Amniotic epithelial cell (primary cell): ENCODE measurements at regions not wholly inside any gene's neighbourhood (a gene's known extent, or its start where the extent isn't known, plus 50 kb on each side); places are given as distances from the start of the nearest gene placed in this dataset.

Experiments used
- DNase-seq: peaks from one replicate; pipeline ENCODE4 v3.0.0-alpha.2; 2010; ENCODE audit warnings: low read depth

DNA sequence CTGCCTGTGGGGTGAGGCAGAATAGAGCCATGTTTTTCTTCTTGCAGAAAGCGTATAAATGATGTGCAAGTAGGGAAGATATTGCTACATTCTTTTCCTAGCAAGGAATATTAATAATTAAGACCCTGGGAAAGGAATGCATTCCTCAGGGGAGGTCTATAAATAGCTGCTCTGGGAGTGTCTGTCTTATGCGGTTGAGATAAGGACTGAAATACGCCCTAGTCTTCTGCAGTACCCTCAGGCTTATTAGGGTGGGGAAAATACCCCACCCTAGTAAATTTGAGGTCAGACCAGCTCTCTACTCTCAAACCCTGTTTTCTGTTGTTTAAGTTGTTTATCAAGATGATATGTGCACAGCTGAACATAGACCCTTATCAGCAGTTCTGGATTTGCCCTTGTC is 155.9 kb upstream of the HMCN1 start:
- peak; percentile 16 for DNase-seq

DNA sequence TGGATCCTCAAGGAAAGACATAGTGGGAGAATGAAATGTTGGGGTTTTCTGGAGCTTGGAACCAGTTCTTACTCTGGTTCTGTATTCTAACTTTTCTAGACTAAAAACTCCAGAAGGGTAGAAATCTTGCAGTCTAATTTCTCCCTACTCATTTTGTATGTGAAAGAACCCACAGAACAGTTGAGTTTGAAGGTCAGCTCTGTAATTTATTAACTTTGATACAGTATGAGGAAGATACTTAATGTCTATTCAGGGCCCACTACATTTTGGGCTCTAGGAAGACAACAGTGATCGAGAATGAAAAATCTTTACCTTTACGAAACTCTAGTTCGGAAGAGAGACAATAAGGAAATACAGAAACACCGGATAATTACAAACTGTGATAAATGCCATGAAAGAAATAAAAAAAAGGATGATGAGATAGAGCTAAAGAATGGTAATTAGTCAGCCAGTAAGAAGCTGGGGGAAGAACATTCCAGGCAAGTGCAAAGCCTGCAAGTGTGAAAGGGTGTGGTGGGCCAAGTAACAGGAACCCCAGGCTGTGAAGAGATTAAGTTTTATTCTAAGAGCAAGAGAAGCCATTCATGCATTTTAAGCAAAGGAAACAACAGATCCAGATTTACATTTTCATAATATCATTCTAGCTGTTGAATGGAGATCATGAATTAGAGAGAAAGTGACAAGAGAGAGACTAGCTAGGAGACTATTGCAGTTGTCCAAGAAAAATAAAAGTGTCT is 159.9 kb upstream of the HMCN1 start:
- DNase-seq, result no peak

DNA sequence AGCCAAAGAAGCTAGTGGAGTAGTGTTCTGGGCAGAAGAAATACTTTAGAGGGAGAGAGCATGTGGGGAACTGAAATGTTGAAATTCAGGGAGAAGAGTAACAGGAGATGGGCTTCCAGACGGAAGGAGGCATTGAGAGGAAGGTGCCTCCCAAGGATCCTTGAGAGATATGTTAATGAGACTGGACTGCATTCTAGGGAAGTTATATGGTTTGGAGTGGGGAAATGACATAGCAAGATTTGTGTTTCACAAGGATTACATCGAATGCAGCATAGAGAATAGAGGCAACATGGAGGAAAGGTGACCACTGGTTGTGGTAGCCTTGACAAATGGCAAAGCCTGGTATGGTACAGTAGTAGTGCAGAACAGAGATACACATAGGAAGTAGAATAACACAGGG is 160.5 kb upstream of the HMCN1 start:
- DNase-seq, result no peak

DNA sequence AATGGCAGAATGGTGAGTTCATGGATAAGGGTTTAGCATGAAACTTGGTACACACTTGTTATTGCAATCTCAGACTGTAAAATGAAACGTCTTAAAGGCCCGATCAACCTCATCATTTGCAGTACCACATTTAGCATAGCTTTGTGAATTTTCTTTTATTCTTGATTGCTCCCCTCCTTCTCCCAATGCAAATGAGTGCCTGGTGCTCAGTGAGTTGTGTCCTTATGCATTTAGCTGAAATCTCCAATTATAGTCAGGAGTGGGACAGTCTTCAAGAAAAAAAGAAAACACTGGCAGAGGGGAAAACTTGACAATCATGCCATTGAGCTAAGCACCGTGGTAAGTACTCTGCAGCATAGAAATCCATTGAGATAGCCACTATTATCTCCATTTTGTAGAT is 161.0 kb upstream of the HMCN1 start:
- no peak for DNase-seq

DNA sequence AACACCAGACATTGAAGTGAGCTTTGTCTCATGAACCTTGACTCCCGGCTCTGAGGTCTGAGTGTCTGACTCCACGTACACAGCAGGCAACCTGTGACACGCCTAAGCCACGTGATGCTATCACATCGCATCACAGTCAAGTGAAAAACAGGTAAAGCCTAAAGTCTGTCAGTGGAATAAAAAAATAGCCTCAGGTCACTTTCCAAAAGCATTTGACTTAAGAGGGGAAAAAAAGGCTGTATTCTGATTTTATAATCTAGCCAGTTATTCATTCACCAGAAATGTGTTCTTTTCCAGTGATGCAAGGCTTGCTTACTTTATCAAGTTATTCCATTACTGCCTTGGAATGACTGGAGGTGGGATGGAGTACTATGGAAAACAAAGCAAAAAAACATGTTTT is 163.2 kb upstream of the HMCN1 start:
- DNase-seq, result peak; percentile 53

DNA sequence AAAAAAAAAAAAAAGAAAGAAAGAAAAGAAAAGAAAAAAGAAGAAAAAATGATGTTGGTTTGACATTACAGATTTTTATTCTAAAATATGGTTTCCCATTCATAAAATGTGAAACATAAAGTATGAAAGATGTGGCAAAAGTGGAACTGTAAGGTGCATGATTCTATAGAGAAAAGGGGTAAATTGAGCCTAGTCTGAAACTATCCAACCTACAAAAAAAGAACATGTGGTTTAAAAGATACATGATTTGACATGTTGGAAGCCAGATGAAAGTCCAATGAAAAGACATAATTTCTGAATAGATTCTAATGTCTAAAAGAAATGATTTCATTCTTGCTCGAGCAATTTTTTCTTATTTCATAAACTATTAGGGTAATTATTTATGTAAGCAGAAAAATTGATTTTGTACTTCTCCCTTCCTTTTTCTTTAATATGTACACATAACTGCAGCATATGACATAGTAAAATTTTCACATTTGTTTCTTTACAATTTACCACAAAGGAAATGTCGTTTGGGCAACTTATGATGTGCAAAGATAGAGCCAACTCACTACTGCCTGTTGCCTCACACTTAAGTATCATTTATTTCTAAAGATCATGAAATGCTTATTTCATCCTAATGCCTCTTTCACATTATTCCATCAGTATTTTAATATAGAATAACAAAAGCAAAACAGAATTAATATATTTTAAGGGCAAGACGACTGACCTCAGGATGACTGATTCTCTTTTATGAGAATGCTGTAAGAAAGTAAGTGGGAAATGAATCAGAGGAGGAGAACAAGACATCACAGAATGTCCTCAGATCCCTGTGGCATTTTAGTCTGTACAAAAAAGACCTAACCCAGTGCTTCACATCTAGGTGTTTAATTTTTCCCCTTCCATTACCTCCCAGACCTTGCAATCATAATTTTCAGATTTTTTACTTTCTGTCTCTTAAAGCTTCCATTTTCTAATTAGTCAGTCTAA is 165.8 kb upstream of the HMCN1 start:
- DNase-seq, result no peak

DNA sequence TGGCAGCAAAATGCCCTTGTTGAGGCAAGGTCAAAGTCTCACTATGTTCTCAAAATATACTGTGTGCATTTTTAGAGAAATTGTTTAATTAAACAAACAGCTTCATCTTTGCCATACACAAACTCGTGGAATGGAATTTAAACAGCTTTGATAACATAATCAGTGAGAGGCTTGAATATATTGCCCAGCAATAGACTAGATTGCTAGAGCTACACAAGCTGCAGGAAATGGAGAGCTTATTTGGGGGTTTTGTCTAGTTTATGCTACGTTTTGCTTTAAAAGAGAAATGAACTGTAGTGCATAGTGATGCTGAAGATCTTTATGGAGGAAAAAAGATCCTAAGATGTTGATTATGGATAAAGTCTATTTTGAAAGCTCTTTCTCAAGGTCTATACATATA is 166.8 kb upstream of the HMCN1 start:
- no peak for DNase-seq

DNA sequence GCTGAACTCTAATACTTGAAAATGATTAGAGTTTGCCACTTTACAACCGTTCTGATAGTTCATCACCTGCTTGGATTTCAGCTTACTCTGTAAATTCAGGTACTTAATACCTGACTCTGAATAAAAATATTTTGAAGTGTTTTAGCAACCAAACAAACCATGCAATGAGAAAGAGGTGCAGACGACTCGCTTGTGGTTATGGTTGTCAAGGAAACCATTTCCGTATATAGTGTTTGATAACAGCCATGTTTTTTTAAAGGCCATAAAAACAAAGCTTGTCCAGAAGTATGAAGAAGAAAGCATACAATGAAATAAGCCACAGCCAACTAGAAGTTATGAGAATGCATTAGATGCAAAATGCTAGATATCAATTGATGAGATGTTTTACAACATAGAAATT is 167.2 kb upstream of the HMCN1 start:
- peak; percentile 71 for DNase-seq

DNA sequence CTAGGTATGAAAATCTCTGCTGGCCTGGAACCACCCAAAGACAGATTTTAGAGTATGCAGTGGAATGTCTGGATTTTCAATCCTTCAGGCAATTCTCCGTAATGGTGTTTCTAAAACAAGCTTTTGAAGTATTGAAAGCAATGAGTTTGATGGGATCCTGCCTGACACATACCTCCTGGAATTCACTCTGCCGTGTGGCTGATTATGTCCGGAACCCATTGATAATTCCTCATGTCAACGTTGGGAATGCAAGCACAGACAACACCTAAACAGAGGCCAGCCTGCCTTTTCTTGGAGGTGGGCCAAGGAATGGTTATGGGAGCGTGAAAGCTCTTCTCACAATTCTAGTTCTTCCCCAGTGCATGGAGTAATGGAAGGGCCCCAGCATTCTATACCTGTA is 168.9 kb upstream of the HMCN1 start:
- peak; percentile 82 for DNase-seq

DNA sequence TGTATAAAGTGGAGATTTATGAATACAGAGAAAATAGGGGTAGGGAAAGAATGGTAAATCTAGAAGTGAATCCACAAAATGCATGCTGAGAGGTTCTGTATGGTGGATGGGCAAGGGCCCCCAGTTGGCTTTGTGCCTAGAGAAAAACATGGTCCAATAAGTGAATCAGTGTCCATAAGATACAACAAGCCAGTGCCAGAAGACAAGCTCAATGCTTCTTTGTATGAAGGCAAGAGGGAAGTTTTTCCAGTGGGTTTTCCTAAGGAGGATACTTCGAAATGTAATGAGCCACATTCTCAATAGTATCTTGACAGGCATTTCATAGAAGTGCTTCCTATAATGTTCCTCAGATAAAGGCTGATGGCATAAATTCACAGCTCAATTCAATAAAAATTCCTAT is 169.4 kb upstream of the HMCN1 start:
- DNase-seq, result no peak

DNA sequence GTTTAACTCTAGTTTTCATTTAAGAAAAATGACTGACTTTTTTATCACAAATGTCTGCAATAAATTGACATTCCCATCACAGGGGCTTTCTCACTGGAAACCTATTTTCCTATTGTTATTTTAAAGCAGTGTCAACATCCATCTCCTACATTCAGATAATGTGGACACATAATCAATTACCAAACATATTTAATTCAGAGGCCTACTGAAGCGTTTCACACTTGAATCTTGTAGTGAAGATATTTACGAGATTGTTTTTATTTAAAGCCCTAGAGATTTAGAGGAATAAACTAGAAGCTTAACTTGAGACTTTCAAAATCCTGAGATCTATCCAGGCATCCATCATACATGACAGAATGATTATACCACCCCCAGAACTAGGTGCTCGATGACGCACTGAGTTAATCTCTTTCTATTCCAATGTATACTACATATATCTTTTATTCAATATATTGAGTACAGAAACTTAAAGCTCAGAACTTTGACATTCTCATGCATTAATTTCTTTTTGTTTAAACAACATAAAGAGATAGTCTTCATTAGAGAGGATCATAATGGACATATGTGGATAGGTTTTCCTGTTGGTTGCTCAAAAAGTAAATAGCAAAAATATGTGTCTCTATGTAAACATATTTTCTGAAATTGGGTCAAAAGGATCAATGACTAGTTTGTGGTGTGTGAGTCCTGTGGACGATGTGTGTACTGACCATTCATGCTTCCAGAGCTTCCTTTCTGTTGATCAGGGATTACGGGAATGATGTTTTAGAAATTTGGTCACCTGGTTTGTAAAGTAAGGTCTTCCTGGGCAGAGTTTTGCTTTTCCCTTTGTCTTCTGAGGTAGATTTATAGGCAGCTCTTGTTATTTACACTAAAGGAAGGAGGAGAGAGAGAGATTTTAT is 171.5 kb upstream of the HMCN1 start:
- peak; percentile 62 for DNase-seq

DNA sequence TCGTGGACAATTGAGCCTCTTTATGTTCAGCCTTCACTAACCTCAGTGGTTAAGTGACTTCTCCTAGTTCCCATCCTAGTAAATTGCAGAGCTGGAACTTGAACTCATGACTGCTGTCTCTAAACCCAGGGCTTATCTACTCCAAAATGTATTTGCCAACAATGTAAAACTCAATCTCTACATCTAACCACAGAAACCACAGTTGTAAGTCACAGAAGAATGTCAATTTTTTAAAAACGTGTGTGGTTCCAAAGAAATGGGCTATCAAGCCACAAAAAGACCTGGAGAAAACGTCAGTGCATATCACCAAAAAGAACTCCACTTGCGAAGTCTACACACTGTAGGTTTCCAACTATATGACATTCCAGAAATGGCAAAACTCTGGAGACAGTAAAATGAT is 172.6 kb upstream of the HMCN1 start:
- DNase-seq, result peak; percentile 81

DNA sequence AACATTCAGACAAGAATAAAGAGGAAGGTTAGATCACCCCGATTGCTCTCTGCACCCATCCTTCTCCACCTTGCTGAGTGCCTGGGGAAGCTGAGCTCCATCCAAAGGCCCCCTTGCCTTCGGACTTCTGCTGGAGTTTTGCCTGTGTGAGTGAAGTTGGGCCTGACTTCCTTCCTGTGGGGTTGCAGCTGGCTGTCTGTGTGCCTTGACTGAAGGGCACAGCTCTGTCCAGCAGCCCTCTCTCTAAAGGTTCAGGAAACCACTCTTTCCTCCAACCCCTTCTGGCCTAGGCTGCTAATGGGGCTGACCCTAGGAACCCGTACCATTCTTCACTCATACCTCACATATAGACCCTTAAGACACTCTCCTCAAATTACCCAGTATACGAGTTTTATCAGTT is 173.4 kb upstream of the HMCN1 start:
- DNase-seq, result no peak

DNA sequence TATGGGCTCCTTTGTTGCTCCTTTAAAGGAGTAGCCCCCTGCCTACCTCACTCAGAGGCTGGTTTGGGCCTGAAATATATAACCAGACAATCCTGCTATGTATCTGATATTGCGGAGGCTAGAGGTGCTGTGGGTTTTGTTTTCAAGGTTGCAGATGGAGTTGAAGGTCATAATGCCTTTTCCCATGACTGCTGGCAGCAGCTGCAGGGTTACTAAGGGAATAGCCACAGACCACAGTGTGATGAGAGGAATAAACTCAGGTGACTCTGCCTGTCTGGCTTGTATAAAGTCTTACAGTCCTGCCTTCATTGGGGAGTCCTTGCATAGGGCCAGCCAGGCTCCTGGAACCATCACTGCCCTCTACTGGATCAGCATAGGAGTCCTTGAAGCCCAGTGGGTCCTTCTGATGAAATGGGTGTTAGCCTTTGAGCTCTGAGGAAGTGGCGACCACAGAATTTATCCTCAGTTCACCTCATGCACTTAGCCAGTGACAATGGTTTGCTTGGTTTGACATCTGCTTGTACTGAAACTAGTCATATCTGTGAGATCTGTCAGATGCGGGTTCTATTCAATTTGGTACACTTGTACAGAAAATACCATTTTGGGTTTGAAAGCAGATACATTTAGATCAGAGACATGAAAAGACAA is 174.4 kb upstream of the HMCN1 start:
- DNase-seq, result peak; percentile 68

DNA sequence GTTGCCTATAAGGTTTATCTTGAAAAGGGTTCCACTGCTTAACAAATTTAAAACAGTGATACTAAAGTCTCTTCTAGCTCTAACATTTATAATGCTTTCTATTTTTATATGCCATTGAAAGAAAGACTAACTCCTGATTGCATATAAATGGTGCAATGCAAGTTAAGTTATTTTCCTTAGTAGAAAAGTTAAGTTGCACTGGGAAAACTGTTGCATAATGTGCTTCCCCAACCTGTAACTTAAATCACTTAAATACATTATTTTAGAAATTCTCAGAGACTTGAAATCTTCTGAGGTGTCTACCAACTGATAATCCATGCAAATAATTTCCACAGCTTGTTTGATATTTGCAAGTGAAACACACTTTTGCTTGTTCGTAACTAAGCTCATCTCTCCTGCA is 175.0 kb upstream of the HMCN1 start:
- no peak for DNase-seq

DNA sequence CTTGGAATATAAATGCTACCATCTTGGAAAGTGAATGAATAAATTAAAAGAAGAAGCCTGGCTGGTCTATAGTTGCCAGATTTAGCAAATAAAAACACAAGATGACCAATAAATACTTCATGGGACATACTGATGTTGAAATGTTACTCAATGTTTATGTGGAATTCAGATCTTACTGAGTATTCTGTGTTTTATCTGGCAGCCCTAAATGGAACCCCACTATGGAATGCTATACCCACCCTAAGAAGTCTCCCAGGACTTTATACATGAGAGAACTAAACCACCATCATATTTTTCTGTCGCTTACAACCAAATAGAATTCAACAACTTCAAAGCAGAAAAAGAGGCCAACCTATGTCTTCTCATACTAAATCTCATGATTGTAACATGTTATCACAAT is 177.6 kb upstream of the HMCN1 start:
- no peak for DNase-seq

DNA sequence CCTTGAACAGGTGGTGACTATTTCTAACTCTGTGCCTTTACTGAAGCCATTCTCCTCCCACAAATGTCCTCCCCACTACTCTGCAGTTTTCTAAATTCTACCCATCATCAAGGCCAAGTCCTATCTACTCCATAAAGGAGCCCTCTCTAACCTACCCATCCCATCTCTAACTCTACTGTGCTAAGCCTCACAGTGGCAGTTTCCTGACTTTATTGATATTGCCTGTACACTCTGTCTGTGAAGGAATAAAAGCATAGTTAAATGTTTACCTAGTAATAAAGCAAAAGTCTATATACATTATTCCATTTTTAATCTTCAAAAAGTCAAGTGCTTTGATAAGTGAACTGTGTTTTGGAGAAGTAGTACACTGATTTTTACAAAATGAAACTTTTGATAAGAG is 178.4 kb upstream of the HMCN1 start:
- no peak for DNase-seq

DNA sequence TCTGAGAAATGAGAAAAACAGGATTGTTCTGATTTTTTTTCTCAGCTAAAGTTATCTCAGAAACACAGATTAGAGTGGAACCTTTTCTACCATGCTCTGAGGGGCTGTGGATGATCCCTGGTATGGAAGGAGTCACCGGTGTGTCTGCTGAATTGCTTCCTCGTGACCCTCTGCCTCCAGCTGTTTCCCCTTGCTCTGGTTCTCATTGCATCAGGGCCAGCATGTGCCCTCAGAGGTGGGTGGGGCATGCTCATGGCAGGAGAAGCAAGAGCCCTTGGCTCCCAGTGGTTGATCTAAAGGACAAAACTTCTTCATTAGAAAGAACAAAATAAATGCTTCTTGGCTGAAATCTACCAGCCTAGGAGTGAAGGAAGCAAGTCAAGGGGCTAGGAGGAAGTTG is 183.2 kb upstream of the HMCN1 start:
- DNase-seq, result no peak

DNA sequence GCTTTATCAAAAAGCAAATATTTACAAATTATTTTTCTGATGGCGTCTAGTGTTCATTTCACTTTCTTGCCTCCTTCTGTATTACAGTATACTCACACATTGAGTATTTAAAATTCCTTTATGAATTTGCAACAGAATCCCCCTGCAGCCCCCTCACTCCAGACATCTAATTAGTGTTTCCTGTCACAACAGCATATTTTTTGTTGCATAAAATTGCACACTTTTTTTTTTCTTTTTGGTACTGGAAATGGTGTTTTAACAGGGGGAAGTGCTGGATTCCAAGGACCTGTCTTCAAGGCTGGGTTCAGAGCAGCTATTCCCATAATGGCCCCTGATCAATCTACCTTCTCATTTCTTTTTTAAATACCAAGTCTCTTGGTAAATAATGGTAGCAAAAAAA is 184.3 kb upstream of the HMCN1 start:
- DNase-seq, result no peak

DNA sequence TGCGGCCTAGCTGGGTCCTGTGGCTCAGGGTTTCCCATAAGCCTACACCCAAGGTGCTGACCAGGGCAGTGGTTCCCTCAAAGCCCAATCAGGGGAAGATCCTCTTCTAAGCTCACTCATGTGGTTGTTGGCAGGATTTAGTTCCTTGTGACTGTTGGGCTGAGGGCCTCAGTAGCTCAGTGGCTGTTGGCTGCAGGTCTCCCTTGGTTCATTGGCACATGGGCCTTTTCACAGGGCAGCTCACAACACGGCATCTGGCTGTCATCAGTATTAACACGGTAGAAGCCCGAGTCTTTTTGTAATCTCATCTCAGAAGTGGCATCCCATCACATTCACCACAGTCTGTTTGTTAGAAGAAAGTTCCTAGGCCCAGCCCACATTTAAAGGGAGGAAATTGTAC is 188.2 kb upstream of the HMCN1 start:
- DNase-seq, result no peak

DNA sequence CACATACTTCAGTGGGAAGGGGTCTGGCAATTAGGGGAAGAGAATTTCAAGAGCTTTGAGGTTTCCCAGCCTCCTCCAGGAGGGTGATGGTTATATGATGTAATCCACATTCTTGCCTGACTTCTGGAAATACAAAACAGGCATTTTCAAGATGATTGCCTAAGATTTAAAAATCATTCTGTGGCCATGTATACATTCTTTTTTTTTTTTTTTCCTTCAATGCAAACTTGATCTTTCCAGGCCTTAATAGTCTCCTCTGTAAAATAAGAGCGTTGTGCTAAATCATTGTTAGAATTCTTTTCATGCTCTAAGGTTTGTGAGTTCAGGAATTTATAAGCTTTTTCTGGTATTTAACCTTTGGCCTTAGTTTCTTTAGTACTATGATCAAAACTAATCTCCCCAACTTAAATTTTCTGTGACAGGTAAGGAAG is 192.3 kb upstream of the HMCN1 start:
- DNase-seq, result peak; percentile 87

DNA sequence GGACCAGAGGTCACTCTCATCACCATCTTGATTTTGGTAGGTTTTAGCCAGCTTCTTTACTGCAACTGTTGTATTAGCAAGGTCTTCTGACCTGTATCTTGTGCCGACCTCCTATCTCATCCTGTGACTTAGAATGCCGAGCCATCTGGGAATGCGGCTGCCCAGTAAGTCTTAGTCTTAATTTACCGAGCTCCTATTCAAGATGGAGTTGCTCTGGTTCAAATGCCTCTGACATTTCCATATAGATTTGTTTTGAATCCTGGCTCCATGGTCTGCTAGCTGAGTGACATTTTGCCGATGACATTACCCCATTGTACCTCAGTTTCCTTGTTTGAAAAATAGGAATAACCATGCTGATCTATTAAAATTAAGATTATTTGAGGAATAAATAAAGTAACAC is 193.9 kb upstream of the HMCN1 start:
- no peak for DNase-seq
